Astrocyte (in vitro differentiated cells and primary cell): ENCODE measurements at regions not wholly inside any gene's neighbourhood (a gene's known extent, or its start where the extent isn't known, plus 50 kb on each side); places are given as distances from the start of the nearest gene placed in this dataset.
"Not testable (repeated sequence)": the region's sequence is repeated elsewhere in the genome, so short reads cannot be mapped to it uniquely, and the experiment has no call there.

Experiments
- DNase-seq: peaks from one replicate; pipeline ENCODE4 v3.0.0-alpha.2; 2010; ENCODE audit warnings: low read depth
- FAIRE-seq: peaks from 2 replicates; lab custom pipeline; 2011; peaks lifted over from hg19 to GRCh38; lab: Jason Lieb, UNC
- H2AFZ ChIP-seq: 2 replicates; pipeline ENCODE4 v1.6.0; 2012; ENCODE audit warnings: low read depth, low read length, inconsistent platforms
- H3K27ac ChIP-seq: 2 replicates; pipeline ENCODE4 v1.5.1; 2011; ENCODE audit warnings: low read depth, low read length, inconsistent platforms
- H3K27me3 ChIP-seq: 2 replicates; pipeline ENCODE4 v1.6.0; 2011; ENCODE audit warnings: low read length, inconsistent platforms; ENCODE audit not compliant: insufficient read depth
- H3K36me3 ChIP-seq: 2 replicates; pipeline ENCODE4 v1.5.1; 2011; ENCODE audit warnings: low read length, inconsistent platforms; ENCODE audit not compliant: insufficient read depth
- H3K4me1 ChIP-seq: 2 replicates; pipeline ENCODE4 v1.5.1; 2011; ENCODE audit warnings: low read length, inconsistent platforms; ENCODE audit not compliant: insufficient read depth
- H3K4me2 ChIP-seq: 2 replicates; pipeline ENCODE4 v1.6.0; 2012; ENCODE audit warnings: low read length, inconsistent platforms
- H3K4me3 ChIP-seq: 2 replicates; pipeline ENCODE4 v1.5.1; 2011; ENCODE audit warnings: low read depth, mild to moderate bottlenecking, low read length, inconsistent platforms; ENCODE audit not compliant: insufficient read depth
- H3K79me2 ChIP-seq: 2 replicates; pipeline ENCODE4 v1.6.0; 2012; ENCODE audit warnings: mild to moderate bottlenecking, low read length, inconsistent platforms; ENCODE audit not compliant: insufficient read depth
- H3K9ac ChIP-seq: 2 replicates; pipeline ENCODE4 v1.6.0; 2012; ENCODE audit warnings: mild to moderate bottlenecking, low read length, inconsistent platforms
- H3K9me3 ChIP-seq: 2 replicates; pipeline ENCODE4 v1.5.1; 2012; ENCODE audit warnings: low read depth, mild to moderate bottlenecking, low read length, inconsistent platforms; ENCODE audit not compliant: insufficient read depth
- H4K20me1 ChIP-seq: 2 replicates; pipeline ENCODE4 v1.6.0; 2012; ENCODE audit warnings: low read length, inconsistent platforms; ENCODE audit not compliant: insufficient read depth
- H3K27ac Mint-ChIP-seq: one replicate; pipeline ENCODE4 v1.8.0; 2021; ENCODE audit warnings: mild to moderate bottlenecking, mixed read lengths; ENCODE audit not compliant: unreplicated experiment
- H3K27me3 Mint-ChIP-seq: one replicate; pipeline ENCODE4 v1.8.0; 2021; ENCODE audit warnings: low read depth, mixed read lengths; ENCODE audit not compliant: unreplicated experiment
- H3K36me3 Mint-ChIP-seq: one replicate; pipeline ENCODE4 v1.8.0; 2021; ENCODE audit warnings: low read depth, mixed read lengths; ENCODE audit not compliant: unreplicated experiment
- H3K4me1 Mint-ChIP-seq: one replicate; pipeline ENCODE4 v1.8.0; 2021; ENCODE audit warnings: low read depth, mixed read lengths; ENCODE audit not compliant: unreplicated experiment
- H3K4me3 Mint-ChIP-seq: one replicate; pipeline ENCODE4 v1.8.0; 2021; ENCODE audit warnings: mild to moderate bottlenecking, moderate library complexity, mixed read lengths; ENCODE audit not compliant: unreplicated experiment
- H3K9me3 Mint-ChIP-seq: one replicate; pipeline ENCODE4 v1.8.0; 2021; ENCODE audit warnings: mild to moderate bottlenecking, mixed read lengths; ENCODE audit not compliant: unreplicated experiment
- CTCF ChIP-seq: IDR thresholded peaks from 2 replicates; pipeline ENCODE4 v1.5.1; 2011; ENCODE audit warnings: low read depth, mild to moderate bottlenecking, inconsistent platforms, low read length, moderate library complexity; ENCODE audit not compliant: insufficient read depth
- EZH2 ChIP-seq: IDR thresholded peaks from 2 replicates; pipeline ENCODE4 v1.6.1; 2012; ENCODE audit warnings: mild to moderate bottlenecking, low read length, inconsistent platforms; ENCODE audit not compliant: insufficient read depth

DNA sequence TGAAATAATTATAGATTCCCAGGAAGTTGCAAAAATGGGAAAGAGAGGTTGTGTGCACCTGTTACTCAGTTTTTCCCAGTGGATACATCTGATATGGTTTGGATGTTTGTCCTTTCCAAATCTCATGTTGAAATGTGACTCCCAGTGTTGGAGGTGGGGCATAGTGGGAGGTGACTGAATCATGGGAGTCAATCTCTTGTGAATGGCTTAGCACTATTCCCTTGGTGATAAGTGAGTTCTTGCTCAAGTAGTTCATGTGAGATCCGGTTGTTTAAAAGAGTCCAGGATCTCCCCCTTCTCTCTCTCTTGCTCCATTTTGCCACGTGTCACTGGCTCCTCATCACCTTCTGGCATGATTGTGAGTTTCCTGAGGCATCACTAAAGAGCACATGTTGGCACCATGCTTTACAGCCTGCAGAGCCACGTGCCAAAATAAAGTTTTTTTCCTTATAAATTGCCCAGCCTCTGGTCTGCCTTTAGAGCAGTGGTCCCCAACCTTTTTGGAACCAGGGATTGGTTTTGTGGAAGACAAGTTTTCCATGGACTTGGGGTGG lies 149.2 kb downstream of the RAMP3 start:
- no peak overlapping the region for H3K4me3 Mint-ChIP-seq
- H3K9me3 Mint-ChIP-seq, result peaks cover 12% of the 10 kb centered on the region
- no peak overlapping the region for H3K27ac Mint-ChIP-seq
- no peaks in the 10 kb centered on the region for H3K36me3 Mint-ChIP-seq
- H3K9me3 ChIP-seq, result no peaks in the 10 kb centered on the region
- FAIRE-seq (no peak), DNase-seq (no peak)
- no peak overlapping the region for H3K4me2 ChIP-seq
- no peak overlapping the region for H3K27ac ChIP-seq
- H3K4me1 ChIP-seq, result no peaks in the 10 kb centered on the region
- no peak overlapping the region for H3K4me3 ChIP-seq
- no peaks in the 10 kb centered on the region for H3K79me2 ChIP-seq
- H3K4me1 Mint-ChIP-seq, result no peaks in the 10 kb centered on the region
- no peaks in the 10 kb centered on the region for H3K27me3 ChIP-seq
- H2AFZ ChIP-seq, result no peak overlapping the region
- TF ChIP-seq CTCF, result no peak
- TF ChIP-seq EZH2, result no peak
- no peaks in the 10 kb centered on the region for H3K36me3 ChIP-seq
- H4K20me1 ChIP-seq, result no peaks in the 10 kb centered on the region
- H3K9ac ChIP-seq, result no peak overlapping the region
- H3K27me3 Mint-ChIP-seq, result no peaks in the 10 kb centered on the region

DNA sequence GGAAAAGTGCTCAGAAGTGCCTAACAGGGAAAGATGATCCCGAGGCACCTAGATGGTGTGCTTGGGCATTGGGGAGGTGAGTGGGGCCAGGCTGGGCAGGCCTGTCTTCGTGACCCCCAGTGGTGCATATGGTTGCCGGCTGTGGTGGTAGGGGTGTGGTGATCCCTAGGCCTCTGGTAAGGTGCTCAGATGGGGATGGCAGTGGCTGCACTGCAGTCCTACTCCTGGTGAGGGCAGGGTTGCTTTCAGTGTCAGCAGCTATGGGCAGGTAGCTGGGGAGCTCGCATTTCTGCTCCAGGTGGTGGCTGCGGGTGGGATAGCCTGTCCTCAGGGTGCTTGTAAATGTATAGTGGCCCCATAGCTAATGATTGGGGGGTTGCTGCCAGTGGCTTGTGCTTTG lies 154.0 kb downstream of the RAMP3 start:
- Histone ChIP-seq H3K9ac (no peak overlapping the region), H3K79me2 (no peaks in the 10 kb centered on the region), H3K27ac (no peak overlapping the region), H2AFZ (no peak overlapping the region), H3K4me3 (no peak overlapping the region), H4K20me1 (no peaks in the 10 kb centered on the region), H3K4me2 (no peak overlapping the region), H3K4me1 (no peaks in the 10 kb centered on the region), H3K9me3 (no peaks in the 10 kb centered on the region), H3K36me3 (no peaks in the 10 kb centered on the region), H3K27me3 (no peaks in the 10 kb centered on the region)
- Mint-ChIP-seq H3K9me3 (peaks cover 20% of the 10 kb centered on the region), H3K27me3 (no peaks in the 10 kb centered on the region), H3K36me3 (no peaks in the 10 kb centered on the region), H3K4me1 (no peaks in the 10 kb centered on the region), H3K4me3 (no peak overlapping the region), H3K27ac (no peak overlapping the region)
- no peak for TF ChIP-seq EZH2
- no peak for TF ChIP-seq CTCF
- FAIRE-seq, result no peak
- no peak for DNase-seq

DNA sequence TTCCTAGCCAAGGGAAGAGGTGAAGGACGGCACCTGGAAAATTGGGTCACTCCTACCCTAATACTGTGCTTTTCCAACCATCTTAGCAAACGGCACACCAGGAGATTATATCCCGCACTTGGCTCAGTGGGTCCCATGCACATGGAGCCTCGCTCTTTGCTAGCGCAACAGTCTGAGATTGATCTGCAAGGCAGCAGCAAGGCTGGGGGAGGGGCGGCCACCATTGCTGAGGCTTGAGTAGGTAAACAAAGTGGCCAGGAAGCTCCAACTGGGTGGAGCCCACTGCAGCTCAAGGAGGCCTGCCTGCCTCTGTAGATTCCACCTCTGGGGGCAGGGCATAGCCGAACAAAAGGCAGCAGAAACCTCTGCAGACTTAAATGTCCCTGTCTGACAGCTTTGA lies 157.9 kb downstream of the RAMP3 start:
- H3K79me2 ChIP-seq, H3K36me3 Mint-ChIP-seq, H3K4me2 ChIP-seq, H3K9me3 ChIP-seq, H3K4me1 Mint-ChIP-seq, H3K36me3 ChIP-seq, H3K4me3 Mint-ChIP-seq, H3K27ac ChIP-seq, H3K9ac ChIP-seq, FAIRE-seq, H3K27ac Mint-ChIP-seq, H3K4me1 ChIP-seq, H3K4me3 ChIP-seq, DNase-seq, H3K27me3 ChIP-seq, H2AFZ ChIP-seq, H4K20me1 ChIP-seq: not testable (repeated sequence)
- Mint-ChIP-seq H3K9me3 (peaks cover 16% of the 10 kb centered on the region), H3K27me3 (peaks cover 11% of the 10 kb centered on the region)
